Fibroblast of upper back skin (primary cell): ENCODE measurements at regions not wholly inside any gene's neighbourhood (a gene's known extent, or its start where the extent isn't known, plus 50 kb on each side); places are given as distances from the start of the nearest gene placed in this dataset.
"Not testable (repeated sequence)": the region's sequence is repeated elsewhere in the genome, so short reads cannot be mapped to it uniquely, and the experiment has no call there.

Source experiments
- DNase-seq: peaks from one replicate; pipeline ENCODE4 v3.0.0-alpha.2; 2013

DNA sequence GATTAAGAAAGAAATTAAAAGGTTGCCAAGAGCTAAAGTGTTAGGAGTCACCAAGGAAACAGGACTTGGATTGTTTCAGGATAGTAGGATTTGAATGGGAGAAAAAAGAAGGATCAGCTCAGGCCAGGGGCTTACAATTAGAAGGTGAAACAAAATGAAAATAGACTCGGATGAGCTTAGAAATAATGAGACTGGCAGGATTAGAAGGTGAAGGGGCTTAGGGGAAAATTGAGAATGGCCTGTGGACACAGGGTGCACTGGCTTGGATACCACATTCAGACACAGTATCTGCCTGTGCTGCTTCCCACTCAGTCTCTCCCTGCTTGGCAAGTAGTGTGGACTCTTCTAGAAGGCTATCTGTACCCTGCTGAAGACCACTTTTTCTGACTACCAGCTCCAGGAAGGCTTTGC is 206.1 kb upstream of the ATP10A start:
- DNase-seq: no peak

DNA sequence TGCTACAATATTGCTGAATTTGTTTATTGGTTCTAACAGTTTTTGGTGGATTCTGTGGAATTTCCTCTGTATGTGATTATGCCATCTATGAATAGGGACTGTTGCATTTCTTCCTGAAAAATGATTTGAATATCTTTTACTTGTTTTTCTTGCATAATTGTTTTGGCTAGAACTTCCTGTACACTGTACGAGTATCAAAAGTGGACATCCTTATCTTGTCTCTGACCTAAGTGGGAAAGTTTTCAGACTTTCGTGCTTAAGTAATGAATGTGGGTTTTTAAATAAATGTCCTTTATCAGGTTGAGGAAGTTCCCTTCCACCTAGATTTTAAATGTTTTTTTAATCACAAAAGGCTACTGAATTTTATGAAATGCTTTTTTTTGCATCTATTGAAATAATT is 203.8 kb upstream of the ATP10A start:
- DNase-seq: no peak

DNA sequence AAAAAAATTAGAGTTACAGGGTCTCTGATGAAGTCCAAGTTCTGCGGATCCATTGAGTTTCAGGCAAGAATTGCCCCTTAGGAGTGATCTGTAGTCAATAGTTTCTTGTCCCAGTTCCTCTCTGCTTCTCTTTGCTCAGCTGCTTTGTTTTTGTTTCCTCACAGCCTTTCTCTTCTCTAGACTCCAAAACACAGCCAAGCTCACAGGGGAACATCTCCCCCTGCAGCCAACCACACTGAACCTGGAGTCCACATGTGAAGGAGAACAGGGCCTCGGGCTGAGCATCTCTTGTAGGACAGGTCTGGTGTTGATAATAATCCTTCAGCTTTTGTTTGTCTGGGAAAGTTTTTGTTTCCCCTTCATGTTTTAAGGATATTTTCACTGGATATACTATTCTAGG is 202.6 kb upstream of the ATP10A start:
- no peak for DNase-seq

DNA sequence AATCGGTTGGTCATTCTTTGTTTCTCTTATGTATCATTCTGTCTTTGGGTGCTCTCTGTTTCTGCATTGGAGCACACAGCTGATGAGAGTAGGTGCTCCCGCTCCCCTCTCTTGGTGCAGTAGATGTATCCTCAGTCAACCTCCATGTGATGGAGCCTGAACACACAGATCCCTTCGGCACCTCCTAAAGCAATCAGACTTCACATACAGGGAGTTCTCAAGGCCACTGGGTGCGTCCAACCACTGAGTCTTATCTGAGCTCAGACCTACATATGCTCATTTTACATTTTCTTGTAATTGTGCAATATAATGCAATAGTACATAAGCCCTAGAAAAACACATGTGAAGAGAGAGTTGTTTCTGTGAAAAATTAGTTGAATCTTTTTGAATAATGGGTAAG is 198.1 kb upstream of the ATP10A start:
- DNase-seq: no peak

DNA sequence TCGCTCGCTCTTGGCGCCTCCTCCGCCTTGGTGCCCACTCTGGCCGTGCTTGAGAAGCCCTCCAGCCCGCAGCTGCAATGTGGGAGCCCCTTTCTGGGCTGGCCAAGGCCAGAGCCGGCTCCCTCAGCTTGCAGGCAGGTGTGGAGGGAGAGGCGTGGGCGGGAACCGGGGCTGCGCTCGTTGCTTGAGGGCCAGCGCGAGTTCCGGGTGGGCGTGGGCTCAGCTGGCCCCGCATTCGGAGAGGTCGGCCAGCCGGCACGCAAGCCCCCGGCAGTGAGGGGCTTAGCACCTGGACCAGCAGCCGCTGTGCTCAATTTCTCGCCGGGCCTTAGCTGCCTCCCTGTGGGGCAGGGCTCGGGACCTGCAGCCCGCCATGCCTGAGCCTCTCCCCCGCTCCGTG is 193.6 kb upstream of the ATP10A start:
- DNase-seq: not testable (repeated sequence)

DNA sequence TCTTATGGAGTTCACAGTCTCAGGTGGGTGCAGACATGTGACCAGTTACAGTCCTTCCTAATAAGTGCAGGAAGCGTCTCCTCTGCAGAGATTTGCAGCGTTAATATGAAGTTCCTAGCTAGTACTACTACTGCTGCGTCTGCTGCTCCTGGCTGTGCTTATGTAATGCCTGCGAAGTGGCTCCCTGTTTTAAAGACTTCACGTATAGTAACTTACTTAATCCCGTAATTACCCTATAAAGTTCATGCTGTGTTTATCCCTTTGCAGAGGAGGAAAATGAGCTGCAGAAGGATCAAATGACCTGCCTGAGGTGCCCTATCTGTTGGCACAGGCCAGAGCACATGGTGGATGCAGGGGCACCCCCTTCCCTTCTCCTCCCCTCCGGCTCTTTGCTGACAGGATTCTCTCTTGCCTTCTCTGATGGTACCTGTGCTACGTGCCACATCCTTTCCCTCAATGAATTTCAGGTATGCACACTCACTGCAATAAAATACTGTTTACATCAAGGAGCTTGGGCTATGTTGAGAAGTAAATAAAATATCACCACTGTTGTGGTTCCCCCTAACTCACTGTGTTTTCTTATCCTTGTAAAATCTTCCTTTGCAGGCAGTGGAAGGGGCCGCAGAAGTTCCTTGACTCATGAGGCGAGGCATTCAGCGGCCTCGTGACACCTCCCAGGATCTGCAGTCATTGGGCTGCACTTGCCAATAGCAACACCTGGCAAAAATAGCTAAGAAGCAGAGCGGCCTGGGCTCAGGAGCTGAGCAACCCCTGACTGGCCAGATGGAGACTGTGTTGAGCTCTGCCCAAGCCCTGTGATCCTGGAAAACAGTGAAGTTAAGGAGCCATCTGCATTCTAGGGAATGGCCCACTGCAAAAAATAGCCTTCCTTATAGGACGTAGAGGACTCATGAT is 188.9 kb upstream of the ATP10A start:
- DNase-seq: peak; percentile 65

DNA sequence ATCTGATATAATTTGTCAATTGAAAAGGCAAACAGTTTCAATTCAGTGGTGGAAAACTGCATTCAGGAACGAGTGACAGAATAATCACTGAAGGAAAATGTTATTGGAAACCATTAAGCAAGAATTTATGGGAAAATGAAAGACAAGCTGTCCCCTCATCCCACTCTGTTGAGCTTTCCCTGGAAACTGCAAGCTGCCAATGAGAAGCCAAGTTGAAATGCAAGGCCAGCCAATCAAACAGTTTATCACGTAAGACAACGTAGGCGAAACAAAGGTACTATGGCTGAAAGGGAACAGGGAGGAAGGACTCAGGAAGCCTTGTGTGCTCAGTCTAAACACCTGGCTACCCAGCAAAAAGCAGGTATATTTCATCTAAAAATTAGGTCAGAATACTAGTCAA is 187.9 kb upstream of the ATP10A start:
- DNase-seq: no peak

DNA sequence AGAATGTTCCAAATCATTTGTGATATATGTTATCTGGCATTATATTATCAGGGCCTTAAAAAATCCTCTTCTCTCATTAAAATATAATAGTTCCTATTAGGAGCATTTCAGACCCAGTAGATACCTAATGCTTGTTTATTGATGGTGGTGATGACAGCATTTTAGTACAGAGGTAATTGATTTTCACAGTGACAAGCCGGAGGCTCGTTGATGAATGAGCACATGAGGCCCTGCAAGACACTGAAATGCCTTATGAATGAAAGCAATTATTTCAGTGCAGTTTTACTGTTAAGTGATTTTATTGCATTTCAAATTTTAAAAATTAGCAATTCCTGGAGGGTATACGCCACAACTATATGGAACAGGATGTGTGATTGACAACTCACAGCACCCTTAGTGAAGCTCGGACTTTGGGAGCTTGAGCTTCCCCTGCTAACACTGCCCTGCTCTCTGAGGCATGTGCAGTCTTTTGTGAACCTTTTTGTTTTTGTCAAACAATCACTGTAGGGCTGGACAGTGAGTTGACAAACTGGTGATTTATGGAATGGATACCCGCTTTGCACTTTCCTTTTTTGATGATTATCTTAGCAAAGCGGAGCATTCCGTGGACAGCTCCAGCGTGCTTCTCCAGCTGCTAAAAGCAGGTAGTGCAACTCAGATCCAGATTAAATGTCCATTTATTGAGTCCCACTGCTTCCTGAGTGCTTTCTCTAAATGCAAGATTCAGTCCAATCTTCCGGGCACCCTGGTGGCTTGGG is 187.0 kb upstream of the ATP10A start:
- DNase-seq: no peak

DNA sequence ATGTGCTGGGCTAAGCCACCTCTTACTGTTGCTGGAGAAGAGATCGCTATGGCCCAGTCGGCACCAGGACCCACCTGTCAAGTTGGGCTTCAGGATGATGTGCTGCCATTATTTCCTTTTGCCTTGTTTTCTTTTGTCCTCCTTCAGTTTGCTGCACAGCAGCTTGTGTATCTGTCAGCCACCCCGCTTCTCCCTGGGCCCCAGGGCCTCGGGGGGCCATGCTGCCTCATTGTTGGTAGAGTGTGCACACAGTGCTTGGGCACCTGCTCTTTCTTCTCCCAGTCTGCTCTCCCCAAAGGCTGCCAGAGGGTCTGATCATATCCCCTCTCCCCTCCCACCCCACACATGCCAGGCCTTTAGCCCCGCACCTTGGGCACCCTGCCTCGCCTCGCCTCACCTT is 185.5 kb upstream of the ATP10A start:
- DNase-seq: no peak

DNA sequence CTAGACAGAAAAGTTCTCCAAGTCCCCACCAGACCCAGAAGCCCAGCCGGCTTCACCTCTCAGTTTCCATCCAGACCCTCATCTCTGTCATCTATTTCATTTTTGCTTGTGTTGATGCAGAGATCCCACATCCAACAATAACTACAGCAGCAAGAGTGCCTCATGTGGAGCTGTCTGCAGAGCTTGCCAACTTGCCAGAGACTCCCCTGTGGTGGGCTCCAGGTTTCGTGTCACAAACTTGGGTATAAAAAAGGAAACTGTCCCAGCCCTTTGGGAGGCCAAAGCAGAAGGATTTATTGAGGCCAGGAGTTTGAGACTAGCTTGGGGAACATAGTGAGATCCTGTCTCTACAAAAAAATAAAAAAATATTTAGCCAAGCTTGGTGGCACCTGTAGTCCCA is 182.4 kb upstream of the ATP10A start:
- no peak for DNase-seq

DNA sequence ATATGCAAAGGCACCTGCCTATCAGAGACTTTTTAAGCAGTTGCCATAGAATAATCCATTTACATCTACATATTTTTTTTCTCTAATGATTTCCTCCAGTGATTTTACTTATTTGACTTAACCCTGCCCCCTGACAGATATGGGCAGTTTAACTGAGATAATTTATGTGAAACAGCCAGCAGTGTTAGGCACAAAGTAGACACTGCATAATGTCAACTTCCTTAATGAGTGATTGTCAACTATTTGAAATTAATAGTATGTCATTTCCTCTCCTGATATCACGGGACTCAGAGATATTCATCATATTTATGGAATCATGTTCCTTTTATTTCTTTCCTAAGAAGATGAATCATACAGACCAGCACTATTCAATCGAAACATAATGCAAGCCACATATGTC is 179.9 kb upstream of the ATP10A start:
- DNase-seq: no peak

DNA sequence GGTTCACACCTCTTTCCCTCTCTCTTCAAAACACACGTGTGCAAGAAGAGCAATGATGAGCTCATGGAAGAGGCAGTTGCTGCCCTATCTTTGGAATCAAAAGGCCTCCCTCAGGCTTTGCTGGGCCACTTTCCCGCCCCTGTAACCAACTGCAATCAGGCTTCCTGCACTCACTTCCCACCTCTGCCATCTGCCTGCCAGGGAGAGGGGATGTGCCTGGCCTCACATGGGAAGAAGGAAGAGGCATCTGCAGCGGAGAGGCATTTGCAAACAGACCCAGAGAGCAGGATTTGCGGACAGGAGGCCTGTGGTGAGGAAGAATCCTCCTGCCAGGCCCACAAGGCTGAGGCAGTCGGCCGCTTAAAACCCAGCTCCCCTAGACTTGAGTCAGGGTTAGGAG is 175.6 kb upstream of the ATP10A start:
- DNase-seq: peak; percentile 8

DNA sequence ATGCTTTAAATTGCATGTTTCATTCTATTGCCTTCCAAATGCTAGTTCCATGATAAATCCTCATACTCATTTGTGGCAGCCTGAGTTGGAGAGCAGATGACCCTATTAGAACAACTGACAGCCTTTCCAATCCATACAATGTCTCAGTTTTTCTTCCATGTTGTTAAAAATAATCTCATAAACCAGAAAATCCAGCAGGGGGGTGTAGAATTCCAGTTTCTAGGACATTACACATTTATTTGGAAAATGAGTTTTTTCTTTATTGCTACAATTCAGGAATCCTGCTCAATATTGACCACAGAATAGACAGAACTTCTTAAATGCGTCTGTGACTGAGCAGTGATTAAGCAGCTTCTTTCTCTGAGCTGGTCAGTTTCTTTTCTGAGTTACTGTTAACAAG is 174.2 kb upstream of the ATP10A start:
- peak; percentile 36 for DNase-seq

DNA sequence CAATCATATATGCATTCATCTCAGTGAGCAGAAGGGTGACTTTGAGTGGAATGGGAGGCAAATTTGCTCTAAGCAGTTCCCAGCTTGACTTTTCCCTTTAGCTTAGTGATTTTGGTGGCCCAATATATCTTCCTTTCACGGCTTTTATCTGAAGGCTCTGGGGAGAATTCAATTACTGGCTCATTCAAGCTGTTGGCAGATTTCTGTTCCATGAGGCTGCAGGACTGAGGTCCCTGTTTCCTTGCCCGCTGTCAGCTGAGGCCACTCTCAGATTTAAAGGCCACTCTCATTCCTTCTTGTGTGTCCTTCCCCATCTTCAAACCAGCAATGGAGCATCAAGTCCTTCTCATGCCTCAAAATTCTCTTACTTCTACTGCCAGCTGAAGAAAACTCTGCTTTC is 170.4 kb upstream of the ATP10A start:
- DNase-seq: no peak

DNA sequence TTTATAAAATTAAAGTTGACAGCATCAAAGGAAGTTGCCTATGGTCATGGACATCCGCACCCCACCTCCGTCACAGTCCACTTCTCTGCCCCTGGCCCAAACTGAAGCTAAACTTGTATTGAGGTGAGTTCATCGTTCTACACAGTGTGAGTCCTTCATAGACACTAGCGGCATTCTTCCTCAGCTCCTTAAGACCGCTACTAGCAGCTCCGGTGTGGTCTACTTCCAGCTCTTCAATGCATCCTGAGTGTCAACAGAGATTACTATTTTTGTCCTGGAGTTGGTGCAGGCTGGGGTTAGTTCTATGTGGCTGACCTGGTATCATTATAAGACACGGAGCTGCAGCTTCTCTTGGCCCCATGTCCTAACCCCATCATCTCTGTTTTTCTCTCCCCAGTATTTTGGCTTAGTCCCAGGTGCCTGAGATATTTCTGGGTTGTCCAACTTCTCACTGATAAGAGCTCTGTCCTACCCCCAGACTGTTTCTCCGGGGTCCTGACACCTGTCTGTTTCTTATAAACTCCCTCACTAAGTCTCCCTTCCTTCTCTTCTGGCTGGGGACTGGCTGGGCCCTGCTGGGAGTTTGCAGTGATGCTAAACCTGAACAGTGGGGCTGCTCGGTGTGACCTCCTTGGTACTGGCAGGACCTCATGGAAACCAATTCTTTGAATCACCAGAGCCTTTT is 169.2 kb upstream of the ATP10A start:
- no peak for DNase-seq

DNA sequence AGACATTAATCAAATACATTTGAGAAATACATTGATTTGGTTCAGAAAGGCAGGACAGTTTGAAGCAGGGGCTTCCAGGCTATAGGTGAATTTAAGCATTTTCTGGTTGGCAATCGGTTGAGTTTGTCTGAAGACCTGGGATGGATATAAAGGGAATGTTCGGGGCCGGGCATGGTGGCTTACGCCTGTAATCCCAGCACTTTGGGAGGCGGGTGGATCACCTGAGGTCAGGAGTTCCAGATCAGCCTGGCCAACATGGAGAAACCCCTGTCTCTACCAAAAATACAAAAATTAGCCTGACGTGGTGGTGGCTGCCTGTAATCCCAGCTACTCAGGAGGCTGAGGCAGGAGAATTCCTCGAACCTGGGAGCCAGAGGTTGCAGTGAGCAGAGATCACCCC is 166.5 kb upstream of the ATP10A start:
- DNase-seq: not testable (repeated sequence)

DNA sequence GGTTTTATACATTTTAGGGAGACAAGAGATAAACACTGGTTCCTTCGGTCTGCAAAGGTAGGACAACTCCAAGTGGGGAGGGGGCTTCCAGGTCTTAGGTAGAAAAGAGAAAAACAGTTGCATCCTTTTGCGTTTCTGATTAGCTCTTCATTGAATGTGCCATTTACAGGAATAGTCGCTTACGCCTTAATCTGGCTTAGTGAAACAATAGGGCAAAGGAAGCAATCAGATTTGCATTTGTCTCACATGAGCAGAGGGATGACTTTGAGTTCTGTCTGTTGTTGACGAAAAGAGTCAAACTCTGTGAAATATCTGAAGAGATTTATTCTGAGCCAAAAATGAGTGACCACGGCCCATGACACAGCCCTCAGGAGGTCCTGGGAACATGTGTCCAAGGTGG is 166.0 kb upstream of the ATP10A start:
- no peak for DNase-seq

DNA sequence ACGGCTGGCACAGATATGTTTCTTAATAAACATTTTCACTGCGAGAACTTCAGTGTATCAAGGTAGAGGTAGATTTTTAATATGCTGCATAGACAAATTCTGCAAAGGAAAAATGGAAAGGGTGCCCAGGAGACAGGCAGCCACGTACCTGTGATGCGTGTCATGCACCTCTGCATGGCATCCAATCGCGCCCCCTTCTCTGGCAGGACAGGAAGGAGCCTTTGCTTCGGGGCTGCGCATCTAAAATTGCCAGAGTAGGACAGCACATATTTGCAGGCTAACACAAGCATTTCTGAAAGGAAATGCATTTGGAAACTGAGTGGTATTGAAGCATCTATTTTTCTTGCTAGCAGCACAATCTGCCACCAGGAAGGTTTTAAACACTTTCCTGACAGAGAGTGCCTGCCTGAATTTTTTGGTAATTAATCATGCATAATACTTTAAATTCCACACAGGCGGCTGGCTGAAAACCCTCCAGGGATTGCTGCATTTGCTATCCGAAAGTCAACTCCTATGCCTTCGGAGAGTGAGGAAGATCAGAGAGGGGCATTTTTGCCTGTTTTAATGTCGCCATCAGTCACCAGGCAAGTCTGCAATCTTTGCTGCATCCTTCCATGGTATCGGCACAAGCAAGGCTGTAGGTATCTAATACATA is 165.1 kb upstream of the ATP10A start:
- peak; percentile 74 for DNase-seq

DNA sequence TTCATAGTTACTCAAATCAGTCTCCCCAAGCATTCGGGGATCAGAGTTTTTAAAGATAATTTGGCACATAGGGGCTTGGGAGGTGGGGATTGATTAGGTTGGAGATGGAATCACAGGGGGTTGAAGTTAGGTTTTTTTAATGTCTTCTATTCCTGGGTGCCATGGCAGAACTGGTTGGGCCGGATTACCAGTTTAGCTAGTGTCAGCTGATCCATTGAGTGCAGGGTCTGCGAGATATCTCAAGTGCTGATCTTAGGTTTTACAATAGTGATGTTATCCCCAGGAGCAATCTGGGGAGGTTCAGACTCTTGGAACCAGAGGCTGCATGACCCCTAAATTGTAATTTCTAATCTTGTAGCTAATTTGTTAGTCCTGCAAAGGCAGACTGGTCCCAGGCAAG is 163.5 kb upstream of the ATP10A start:
- not testable (repeated sequence) for DNase-seq

DNA sequence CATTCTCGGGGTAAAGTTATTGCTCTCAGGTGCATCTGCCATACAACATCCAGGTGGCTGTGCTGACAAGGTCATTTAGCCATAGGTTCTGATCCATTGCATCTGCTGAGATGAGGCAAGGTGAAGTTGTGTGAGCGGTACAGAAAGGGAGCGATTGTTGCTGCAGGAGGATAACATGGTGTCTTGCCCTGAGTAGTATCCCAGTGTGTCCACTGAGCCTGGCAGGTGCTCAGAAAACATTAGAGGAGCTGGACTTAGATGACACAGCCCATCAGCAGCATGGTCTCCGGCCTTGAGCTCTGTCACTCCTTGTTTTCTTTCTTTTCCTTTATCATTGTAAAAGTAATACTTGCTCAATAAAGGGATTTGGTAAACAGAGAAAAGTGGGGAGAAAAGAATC is 161.1 kb upstream of the ATP10A start:
- DNase-seq: no peak

DNA sequence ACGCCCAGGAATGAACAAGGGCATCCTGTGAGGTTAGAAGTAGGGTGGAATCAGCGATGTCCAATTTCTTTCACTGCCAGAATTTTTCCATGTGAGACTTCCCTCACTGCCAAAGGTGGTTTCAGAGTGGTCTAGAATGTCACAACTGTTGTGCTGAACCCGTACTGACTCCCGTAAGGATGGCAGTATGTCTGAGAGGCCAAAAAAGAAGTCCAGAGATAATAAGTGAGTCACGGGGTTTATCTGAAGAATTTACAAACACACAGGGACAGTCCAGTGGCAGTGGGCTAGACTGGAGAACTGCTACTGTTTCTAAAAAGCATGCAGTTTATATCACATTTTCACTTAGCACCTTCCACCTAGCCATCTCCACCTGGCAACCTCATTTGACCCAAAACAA is 160.6 kb upstream of the ATP10A start:
- no peak for DNase-seq

DNA sequence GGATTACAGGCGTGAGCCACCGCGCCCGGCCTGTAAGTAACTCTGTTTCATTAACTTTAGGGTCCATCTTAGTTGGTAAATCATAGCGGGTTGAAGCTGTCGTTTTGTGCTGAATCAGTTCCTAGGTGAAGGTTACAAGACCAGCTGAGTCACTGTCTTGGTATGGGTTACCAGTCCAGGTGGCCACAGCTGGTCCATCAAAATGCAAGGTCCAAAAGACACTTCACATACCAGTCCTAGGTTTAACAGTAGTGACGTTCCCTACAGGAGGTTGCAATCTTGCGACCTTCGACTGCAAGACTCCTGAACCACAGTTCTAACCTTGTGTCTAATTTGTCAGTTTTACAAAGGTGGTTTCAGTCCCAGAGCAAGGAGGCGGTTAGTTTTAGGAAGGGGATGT is 160.1 kb upstream of the ATP10A start:
- no peak for DNase-seq

DNA sequence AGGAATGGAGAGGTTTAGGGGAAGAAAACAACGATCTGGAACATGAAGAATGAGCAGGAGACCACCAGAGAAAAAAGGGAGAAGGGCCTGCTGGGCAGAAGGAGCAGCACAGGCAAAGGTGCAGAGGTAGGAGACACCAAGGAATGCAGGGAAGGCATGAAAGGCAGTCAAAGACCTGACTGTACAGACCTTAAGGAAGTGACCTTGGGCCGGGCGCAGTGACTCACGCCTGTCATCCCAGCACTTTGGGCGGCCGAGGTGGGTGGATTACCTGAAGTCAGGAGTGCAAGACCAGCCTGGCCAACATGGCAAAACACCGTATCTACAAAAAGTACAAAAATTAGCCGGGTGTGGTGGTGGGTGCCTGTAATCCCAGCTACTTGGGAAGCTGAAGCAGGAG is 157.7 kb upstream of the ATP10A start:
- no peak for DNase-seq
